ENCODE measurements at regions not wholly inside any gene's neighbourhood (a gene's known extent, or its start where the extent isn't known, plus 50 kb on each side); places are given as distances from the start of the nearest gene placed in this dataset.

DNA sequence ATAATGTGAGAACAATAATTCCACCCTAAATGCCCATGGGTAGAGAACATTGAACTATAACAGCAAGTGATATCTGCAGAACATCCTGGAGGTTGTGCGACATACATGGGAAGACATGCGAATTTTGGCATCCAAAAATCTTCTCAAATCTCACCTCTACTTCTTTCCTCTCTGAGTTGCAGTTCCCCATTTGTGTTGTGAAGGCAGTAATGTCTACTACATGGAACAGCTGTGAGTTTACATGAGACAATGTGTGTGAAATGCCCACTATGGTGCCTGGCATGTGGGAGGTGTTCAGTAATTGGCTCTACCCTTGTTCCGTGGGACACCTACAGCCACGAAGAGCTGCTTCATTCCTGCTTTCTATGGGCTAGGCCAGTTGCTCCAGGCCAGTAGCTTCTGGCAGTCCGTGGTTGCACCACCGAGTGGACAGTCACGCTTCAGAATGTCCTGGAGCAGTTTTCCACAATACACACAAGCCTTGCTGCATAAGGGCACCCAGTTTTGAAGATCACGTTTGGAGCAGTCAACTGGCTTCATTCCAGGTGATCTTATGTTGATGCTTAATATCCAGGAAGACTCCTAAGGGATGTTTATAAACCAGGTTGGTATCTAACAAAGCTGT is 297.7 kb downstream of the DEPDC1B start:
- Histone ChIP-seq H4K8ac (ENCODE audit: low read length) (no peak overlapping the region), H2AK5ac (ENCODE audit: low read length, severe bottlenecking) (no peak overlapping the region), H3K9ac (ENCODE audit: low read length) (no peak overlapping the region), H3K4ac (ENCODE audit: low read depth in 1 of 2, low read length in 2 of 2) (no peak overlapping the region), H3K4me3 (ENCODE audit: insufficient read depth in 1 of 2, low read depth in 1 of 2, low read length in 2 of 2) (no peak overlapping the region), H2AFZ (ENCODE audit: low read depth, low read length) (no peak overlapping the region), H3K36me3 (ENCODE audit: control insufficient read depth in 1 of 2, insufficient read depth in 2 of 2, low read depth in 1 of 2, low read length in 2 of 2) (no peaks in the 10 kb centered on the region), H3K4me1 (ENCODE audit: control insufficient read depth, insufficient read depth, low read depth, low read length) (no peaks in the 10 kb centered on the region), H3K4me2 (ENCODE audit: low read length, poor library complexity, severe bottlenecking) (no peak overlapping the region), H2BK5ac (ENCODE audit: low read depth, low read length, poor library complexity, severe bottlenecking) (no peak overlapping the region), H2BK120ac (ENCODE audit: low read depth, low read length) (no peak overlapping the region), H2BK12ac (ENCODE audit: low read length in 2 of 2) (no peak overlapping the region), H3K14ac (ENCODE audit: low read length in 2 of 2) (peak overlapping the region in 1 of 2 experiments; percentile 62), H3K79me1 (replicated peaks; ENCODE audit: low read length, poor library complexity, severe bottlenecking) (no peaks in the 10 kb centered on the region), H3K23ac (ENCODE audit: low read length in 2 of 2) (peak overlapping the region in 1 of 2 experiments; percentile 34), H3K27me3 (ENCODE audit: control insufficient read depth in 1 of 2, insufficient read depth in 1 of 2, low read length in 2 of 2) (no peaks in the 10 kb centered on the region), H4K91ac (ENCODE audit: low read length) (no peak overlapping the region), H3K9me3 (ENCODE audit: control insufficient read depth, low read length) (no peaks in the 10 kb centered on the region), H2BK15ac (ENCODE audit: low read depth, poor library complexity, severe bottlenecking) (no peak overlapping the region), H3K18ac (ENCODE audit: low read depth in 1 of 2, low read length in 2 of 2) (no peak overlapping the region), H3K27ac (ENCODE audit: low read length, poor library complexity, severe bottlenecking) (no peak overlapping the region)
- no peak for DNase-seq
- 78% methylated on average over 6 of the region's 8 CpGs for WGBS

DNA sequence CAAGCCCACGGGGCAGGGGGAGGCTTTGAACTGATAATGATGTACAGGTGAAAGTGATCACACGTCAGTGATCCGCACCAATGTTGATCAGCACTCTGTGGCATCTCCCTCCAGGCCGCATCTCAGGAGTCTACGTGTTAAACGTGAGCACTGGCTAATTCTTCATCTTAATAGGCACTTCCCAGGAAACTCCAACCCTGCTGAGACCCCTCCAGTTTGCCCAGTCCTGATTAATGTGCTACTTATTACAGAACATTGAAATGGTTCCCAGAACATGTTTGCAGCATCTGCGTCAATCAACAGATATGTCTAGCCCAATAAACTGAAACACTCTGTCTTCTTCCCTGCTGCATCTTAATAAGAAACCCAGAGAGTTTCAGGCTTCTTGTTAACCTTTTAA is 298.4 kb downstream of the DEPDC1B start:
- H3K23ac ChIP-seq (ENCODE audit: low read length in 2 of 2), result no peak overlapping the region
- no peak overlapping the region for H3K14ac ChIP-seq (ENCODE audit: low read length in 2 of 2)
- no peaks in the 10 kb centered on the region for H3K9me3 ChIP-seq (ENCODE audit: control insufficient read depth, low read length)
- 96% methylated on average over 7 of the region's 7 CpGs for WGBS
- no peak overlapping the region for H2BK5ac ChIP-seq (ENCODE audit: low read depth, low read length, poor library complexity, severe bottlenecking)
- H2BK15ac ChIP-seq (ENCODE audit: low read depth, poor library complexity, severe bottlenecking), result no peak overlapping the region
- no peak overlapping the region for H4K91ac ChIP-seq (ENCODE audit: low read length)
- H3K27me3 ChIP-seq (ENCODE audit: control insufficient read depth in 1 of 2, insufficient read depth in 1 of 2, low read length in 2 of 2), result peaks cover 0 to 4% of the 10 kb centered on the region in 2 experiments
- H2BK12ac ChIP-seq (ENCODE audit: low read length in 2 of 2), result no peak overlapping the region
- H3K18ac ChIP-seq (ENCODE audit: low read depth in 1 of 2, low read length in 2 of 2), result no peak overlapping the region
- no peaks in the 10 kb centered on the region for H3K79me1 ChIP-seq (replicated peaks; ENCODE audit: low read length, poor library complexity, severe bottlenecking)
- no peak overlapping the region for H3K4ac ChIP-seq (ENCODE audit: low read depth in 1 of 2, low read length in 2 of 2)
- no peak overlapping the region for H3K4me2 ChIP-seq (ENCODE audit: low read length, poor library complexity, severe bottlenecking)
- H4K8ac ChIP-seq (ENCODE audit: low read length), result no peak overlapping the region
- no peak overlapping the region for H2BK120ac ChIP-seq (ENCODE audit: low read depth, low read length)
- no peak overlapping the region for H3K4me3 ChIP-seq (ENCODE audit: insufficient read depth in 1 of 2, low read depth in 1 of 2, low read length in 2 of 2)
- H2AK5ac ChIP-seq (ENCODE audit: low read length, severe bottlenecking), result no peak overlapping the region
- no peak overlapping the region for H2AFZ ChIP-seq (ENCODE audit: low read depth, low read length)
- DNase-seq, result no peak
- no peaks in the 10 kb centered on the region for H3K36me3 ChIP-seq (ENCODE audit: control insufficient read depth in 1 of 2, insufficient read depth in 2 of 2, low read depth in 1 of 2, low read length in 2 of 2)
- no peaks in the 10 kb centered on the region for H3K4me1 ChIP-seq (ENCODE audit: control insufficient read depth, insufficient read depth, low read depth, low read length)
- H3K27ac ChIP-seq (ENCODE audit: low read length, poor library complexity, severe bottlenecking), result no peak overlapping the region
- no peak overlapping the region for H3K9ac ChIP-seq (ENCODE audit: low read length)

DNA sequence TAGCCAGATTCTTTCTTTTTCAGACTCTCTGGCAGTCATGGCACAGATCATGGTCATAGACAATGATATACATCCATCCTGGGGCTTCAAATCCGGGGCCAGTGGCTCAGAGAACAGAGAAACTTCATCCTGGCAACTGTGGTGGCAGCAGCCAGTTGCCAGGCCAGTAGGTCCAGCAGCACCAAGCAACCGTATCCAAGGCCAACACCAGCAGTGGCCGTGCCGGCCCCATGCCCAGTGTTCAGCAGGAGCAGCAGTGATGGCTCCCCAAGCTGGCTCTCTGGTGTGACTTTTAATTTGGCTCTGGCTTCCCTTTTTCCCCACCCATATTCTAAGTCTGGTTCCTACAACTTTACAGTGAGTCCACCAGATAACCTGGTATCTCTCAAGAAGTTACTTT is 300.5 kb downstream of the DEPDC1B start:
- Histone ChIP-seq H3K4me1 (ENCODE audit: control insufficient read depth, insufficient read depth, low read depth, low read length) (no peaks in the 10 kb centered on the region), H2BK12ac (ENCODE audit: low read length in 2 of 2) (no peak overlapping the region), H3K4ac (ENCODE audit: low read depth in 1 of 2, low read length in 2 of 2) (no peak overlapping the region), H4K8ac (ENCODE audit: low read length) (no peak overlapping the region), H2BK120ac (ENCODE audit: low read depth, low read length) (no peak overlapping the region), H3K36me3 (ENCODE audit: control insufficient read depth in 1 of 2, insufficient read depth in 2 of 2, low read depth in 1 of 2, low read length in 2 of 2) (no peaks in the 10 kb centered on the region), H3K4me3 (ENCODE audit: insufficient read depth in 1 of 2, low read depth in 1 of 2, low read length in 2 of 2) (no peak overlapping the region), H3K27ac (ENCODE audit: low read length, poor library complexity, severe bottlenecking) (no peak overlapping the region), H3K14ac (ENCODE audit: low read length in 2 of 2) (no peak overlapping the region), H4K91ac (ENCODE audit: low read length) (no peak overlapping the region), H2BK15ac (ENCODE audit: low read depth, poor library complexity, severe bottlenecking) (no peak overlapping the region), H3K18ac (ENCODE audit: low read depth in 1 of 2, low read length in 2 of 2) (no peak overlapping the region), H2AK5ac (ENCODE audit: low read length, severe bottlenecking) (no peak overlapping the region), H3K23ac (ENCODE audit: low read length in 2 of 2) (no peak overlapping the region), H3K9me3 (ENCODE audit: control insufficient read depth, low read length) (no peaks in the 10 kb centered on the region), H2BK5ac (ENCODE audit: low read depth, low read length, poor library complexity, severe bottlenecking) (no peak overlapping the region), H3K27me3 (ENCODE audit: control insufficient read depth in 1 of 2, insufficient read depth in 1 of 2, low read length in 2 of 2) (peaks cover 0 to 8% of the 10 kb centered on the region in 2 experiments), H3K9ac (ENCODE audit: low read length) (no peak overlapping the region), H3K79me1 (replicated peaks; ENCODE audit: low read length, poor library complexity, severe bottlenecking) (no peaks in the 10 kb centered on the region), H2AFZ (ENCODE audit: low read depth, low read length) (no peak overlapping the region), H3K4me2 (ENCODE audit: low read length, poor library complexity, severe bottlenecking) (no peak overlapping the region)
- DNase-seq, result no peak
- 88% methylated on average over 4 of the region's 4 CpGs for WGBS

DNA sequence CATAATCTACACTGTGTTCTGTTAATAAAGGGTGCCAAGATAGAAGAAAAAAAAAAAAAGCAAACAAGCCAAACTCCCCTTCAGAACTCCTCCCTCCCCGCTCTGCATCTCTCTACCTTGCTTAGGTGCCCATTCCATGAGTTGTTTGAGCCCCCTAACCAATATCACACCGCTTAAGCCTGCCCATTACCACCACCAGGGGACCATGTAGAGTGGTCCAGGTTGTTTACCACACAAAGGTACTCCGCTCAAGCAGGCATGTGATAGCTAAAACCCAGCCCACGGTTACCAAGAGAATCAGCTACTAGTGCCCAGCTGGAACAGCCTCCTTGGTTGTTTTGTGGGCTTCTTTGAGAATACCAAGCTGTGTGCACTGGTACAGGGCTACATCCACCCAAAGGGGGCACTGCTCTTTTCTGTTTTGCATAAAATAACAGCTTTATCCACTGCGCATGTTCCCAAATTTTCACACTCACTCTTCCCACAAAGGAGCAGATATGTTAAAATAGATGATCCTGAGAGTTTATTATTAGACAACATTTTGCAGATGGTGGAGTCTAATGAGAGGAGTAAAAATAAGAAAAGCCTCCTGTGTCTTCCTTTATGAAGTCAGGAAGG is 304.1 kb downstream of the DEPDC1B start:
- Histone ChIP-seq H3K4me1 (ENCODE audit: control insufficient read depth, insufficient read depth, low read depth, low read length) (no peaks in the 10 kb centered on the region), H3K9me3 (ENCODE audit: control insufficient read depth, low read length) (no peaks in the 10 kb centered on the region), H2BK15ac (ENCODE audit: low read depth, poor library complexity, severe bottlenecking) (no peak overlapping the region), H2BK5ac (ENCODE audit: low read depth, low read length, poor library complexity, severe bottlenecking) (no peak overlapping the region), H2AK5ac (ENCODE audit: low read length, severe bottlenecking) (no peak overlapping the region), H3K27ac (ENCODE audit: low read length, poor library complexity, severe bottlenecking) (no peak overlapping the region), H4K91ac (ENCODE audit: low read length) (no peak overlapping the region), H3K4me2 (ENCODE audit: low read length, poor library complexity, severe bottlenecking) (no peak overlapping the region), H2BK12ac (ENCODE audit: low read length in 2 of 2) (no peak overlapping the region), H3K14ac (ENCODE audit: low read length in 2 of 2) (peak overlapping the region in 1 of 2 experiments; percentile 86), H2AFZ (ENCODE audit: low read depth, low read length) (no peak overlapping the region), H2BK120ac (ENCODE audit: low read depth, low read length) (no peak overlapping the region), H3K4me3 (ENCODE audit: insufficient read depth in 1 of 2, low read depth in 1 of 2, low read length in 2 of 2) (no peak overlapping the region), H3K79me1 (replicated peaks; ENCODE audit: low read length, poor library complexity, severe bottlenecking) (no peaks in the 10 kb centered on the region), H3K23ac (ENCODE audit: low read length in 2 of 2) (no peak overlapping the region), H3K9ac (ENCODE audit: low read length) (no peak overlapping the region), H3K36me3 (ENCODE audit: control insufficient read depth in 1 of 2, insufficient read depth in 2 of 2, low read depth in 1 of 2, low read length in 2 of 2) (no peaks in the 10 kb centered on the region), H4K8ac (ENCODE audit: low read length) (no peak overlapping the region), H3K18ac (ENCODE audit: low read depth in 1 of 2, low read length in 2 of 2) (peak overlapping the region in 1 of 2 experiments; percentile 12), H3K4ac (ENCODE audit: low read depth in 1 of 2, low read length in 2 of 2) (no peak overlapping the region), H3K27me3 (ENCODE audit: control insufficient read depth in 1 of 2, insufficient read depth in 1 of 2, low read length in 2 of 2) (peaks cover 0 to 8% of the 10 kb centered on the region in 2 experiments)
- 84% methylated on average over 4 of the region's 5 CpGs for WGBS
- DNase-seq, result no peak
